CD14-positive monocyte (primary cell): ENCODE measurements at regions not wholly inside any gene's neighbourhood (a gene's known extent, or its start where the extent isn't known, plus 50 kb on each side); places are given as distances from the start of the nearest gene placed in this dataset.

ENCODE experiments used
- DNase-seq, 3 donors: peaks; one replicate each; pipeline ENCODE4 v3.0.0-alpha.2; 2011 to 2022
- H2AFZ ChIP-seq: 2 replicates; pipeline ENCODE4 v1.6.0; 2012; ENCODE audit warnings: mild to moderate bottlenecking, low read depth, low read length, inconsistent platforms; ENCODE audit not compliant: insufficient read depth, poor library complexity, severe bottlenecking
- H3K27ac ChIP-seq, 2 donors: 1 replicate in 1 of 2; 2 replicates in 1 of 2; pipeline ENCODE4 v1.5.1; 2012 to 2013; ENCODE audit warnings: low read length in 2 of 2, control low read depth in 1 of 2, inconsistent platforms in 1 of 2, low read depth in 1 of 2, mild to moderate bottlenecking in 1 of 2
- H3K27me3 ChIP-seq, 2 donors: one replicate each; pipeline versions ENCODE4 v1.6.0 to v1.6.1; 2011 to 2013; ENCODE audit warnings: low read length in 2 of 2; ENCODE audit not compliant: control insufficient read depth in 2 of 2, insufficient read depth in 2 of 2
- H3K36me3 ChIP-seq, 2 donors: replicated peaks in 1 of 2; 1 replicate in 1 of 2; 2 replicates in 1 of 2; pipeline versions ENCODE4 v1.5.1 to v1.6.1; 2012 to 2013; ENCODE audit warnings: low read length in 2 of 2, control low read depth in 1 of 2, inconsistent platforms in 1 of 2, mild to moderate bottlenecking in 1 of 2; ENCODE audit not compliant: insufficient read depth in 2 of 2, control insufficient read depth in 1 of 2
- H3K4me1 ChIP-seq, 2 donors: 1 replicate in 1 of 2; 2 replicates in 1 of 2; pipeline versions ENCODE4 v1.5.1 to v1.6.1; 2012 to 2013; ENCODE audit warnings: low read length in 2 of 2, control low read depth in 1 of 2, inconsistent platforms in 1 of 2, mild to moderate bottlenecking in 1 of 2, moderate library complexity in 1 of 2; ENCODE audit not compliant: insufficient read depth in 2 of 2, control insufficient read depth in 1 of 2
- H3K4me2 ChIP-seq: replicated peaks from 2 replicates; pipeline ENCODE3; 2012; ENCODE audit warnings: low read length, moderate library complexity, mild to moderate bottlenecking; ENCODE audit not compliant: poor library complexity, severe bottlenecking; ENCODE audit errors: extremely low read depth
- H3K4me3 ChIP-seq, 3 experiments: fragments of 200-600 bp in 1 of 3; sonication (generic) in 1 of 3; replicated peaks in 1 of 3; 1 replicate in 2 of 3; 2 replicates in 1 of 3; pipeline ENCODE4 v1.5.1; 2011 to 2013; ENCODE audit warnings: low read length in 3 of 3, mild to moderate bottlenecking in 3 of 3, control low read depth in 2 of 3, low read depth in 2 of 3, inconsistent platforms in 1 of 3, moderate library complexity in 1 of 3
- H3K79me2 ChIP-seq: 2 replicates; pipeline ENCODE4 v1.6.0; 2012; ENCODE audit warnings: mild to moderate bottlenecking, control low read depth, inconsistent platforms, low read length, moderate library complexity; ENCODE audit not compliant: insufficient read depth
- H3K9ac ChIP-seq: 2 replicates; pipeline ENCODE4 v1.6.0; 2017; ENCODE audit warnings: low read length, mild to moderate bottlenecking; ENCODE audit not compliant: insufficient read depth, poor library complexity, severe bottlenecking
- H3K9me3 ChIP-seq, 2 donors: replicated peaks in 1 of 2; 1 replicate in 1 of 2; 2 replicates in 1 of 2; pipeline versions ENCODE4 v1.5.1 to v1.6.1; 2012 to 2013; ENCODE audit warnings: low read length in 2 of 2, control low read depth in 1 of 2; ENCODE audit not compliant: control insufficient read depth in 1 of 2, insufficient read depth in 1 of 2
- H4K20me1 ChIP-seq: 2 replicates; pipeline ENCODE4 v1.6.0; 2012; ENCODE audit warnings: mild to moderate bottlenecking, low read length, control low read depth, moderate library complexity; ENCODE audit not compliant: insufficient read depth
- H3K27ac Mint-ChIP-seq, 7 donors: one replicate each; pipeline ENCODE4 v1.8.0; 2020; ENCODE audit warnings: mild to moderate bottlenecking in 7 of 7, mixed read lengths in 7 of 7, moderate library complexity in 6 of 7, inconsistent platforms in 2 of 7
- H3K27me3 Mint-ChIP-seq, 3 donors: one replicate each; pipeline ENCODE4 v1.8.0; 2021 to 2022; ENCODE audit warnings: low read depth in 3 of 3, mild to moderate bottlenecking in 3 of 3, mixed read lengths in 3 of 3, moderate library complexity in 3 of 3, inconsistent platforms in 1 of 3
- H3K36me3 Mint-ChIP-seq, 2 donors: one replicate each; pipeline ENCODE4 v1.8.0; 2020; ENCODE audit warnings: mixed read lengths in 2 of 2, inconsistent platforms in 1 of 2, mild to moderate bottlenecking in 1 of 2
- H3K4me1 Mint-ChIP-seq: one replicate; pipeline ENCODE4 v1.8.0; 2020; ENCODE audit warnings: mild to moderate bottlenecking, mixed read lengths
- H3K4me3 Mint-ChIP-seq, 2 donors: one replicate each; pipeline ENCODE4 v1.8.0; 2020; ENCODE audit warnings: mild to moderate bottlenecking in 2 of 2, mixed read lengths in 2 of 2, moderate library complexity in 1 of 2
- H3K9me3 Mint-ChIP-seq, 7 donors: one replicate each; pipeline ENCODE4 v1.8.0; 2020 to 2022; ENCODE audit warnings: mixed read lengths in 7 of 7, mild to moderate bottlenecking in 6 of 7, moderate library complexity in 6 of 7, inconsistent platforms in 2 of 7
- WGBS: methylation state at CpG from one replicate; pipeline ENCODE4 v1.1.5; 2013; ENCODE audit warnings: missing lambda C conversion rate; ENCODE audit not compliant: insufficient coverage; 5-methylcytosine and 5-hydroxymethylcytosine counted together
- intact Hi-C, 2 donors: fragments of 100-400 bp; cut with micrococcal nuclease; formaldehyde crosslinking; loops; one replicate each; pipeline versions ENCODE4 v1.15.0 to v1.15.1; 2023
- TF ChIP-seq, protein P1 (sequence below): fragments of 200-600 bp; IDR thresholded peaks from one replicate; pipeline ENCODE4 v1.8.0; 2022; ENCODE audit warnings: antibody characterized with exemption, mild to moderate bottlenecking

GRCh38 chr2:117055499-117056375, 758.8 kb upstream of the DDX18 start:
- Mint-ChIP-seq H3K27me3 (peaks cover 0 to 2% (median 0%) of the 10 kb centered on the region in 3 donors), H3K4me1 (no peaks in the 10 kb centered on the region), H3K36me3 (no peaks in the 10 kb centered on the region), H3K9me3 (peaks cover 6 to 21% (median 12%) of the 10 kb centered on the region in 7 donors), H3K27ac (no peak overlapping the region), H3K4me3 (no peak overlapping the region)
- 86% methylated on average over 53 of the region's 59 CpGs for WGBS
- no peak overlapping the region for H2AFZ ChIP-seq
- H3K79me2 ChIP-seq: no peaks in the 10 kb centered on the region
- intact Hi-C loops: no loop called here
- peaks cover 16 to 23% of the 10 kb centered on the region in 2 donors for H3K9me3 ChIP-seq
- TF ChIP-seq, protein P1, sequence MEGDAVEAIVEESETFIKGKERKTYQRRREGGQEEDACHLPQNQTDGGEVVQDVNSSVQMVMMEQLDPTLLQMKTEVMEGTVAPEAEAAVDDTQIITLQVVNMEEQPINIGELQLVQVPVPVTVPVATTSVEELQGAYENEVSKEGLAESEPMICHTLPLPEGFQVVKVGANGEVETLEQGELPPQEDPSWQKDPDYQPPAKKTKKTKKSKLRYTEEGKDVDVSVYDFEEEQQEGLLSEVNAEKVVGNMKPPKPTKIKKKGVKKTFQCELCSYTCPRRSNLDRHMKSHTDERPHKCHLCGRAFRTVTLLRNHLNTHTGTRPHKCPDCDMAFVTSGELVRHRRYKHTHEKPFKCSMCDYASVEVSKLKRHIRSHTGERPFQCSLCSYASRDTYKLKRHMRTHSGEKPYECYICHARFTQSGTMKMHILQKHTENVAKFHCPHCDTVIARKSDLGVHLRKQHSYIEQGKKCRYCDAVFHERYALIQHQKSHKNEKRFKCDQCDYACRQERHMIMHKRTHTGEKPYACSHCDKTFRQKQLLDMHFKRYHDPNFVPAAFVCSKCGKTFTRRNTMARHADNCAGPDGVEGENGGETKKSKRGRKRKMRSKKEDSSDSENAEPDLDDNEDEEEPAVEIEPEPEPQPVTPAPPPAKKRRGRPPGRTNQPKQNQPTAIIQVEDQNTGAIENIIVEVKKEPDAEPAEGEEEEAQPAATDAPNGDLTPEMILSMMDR: no peak
- no peaks in the 10 kb centered on the region for H3K4me1 ChIP-seq
- no peaks in the 10 kb centered on the region for H3K36me3 ChIP-seq
- no peaks in the 10 kb centered on the region for H4K20me1 ChIP-seq
- no peak overlapping the region for H3K27ac ChIP-seq
- no peak for DNase-seq
- H3K9ac ChIP-seq: no peak overlapping the region
- no peak overlapping the region for H3K4me2 ChIP-seq
- no peak overlapping the region for H3K4me3 ChIP-seq
- no peaks in the 10 kb centered on the region for H3K27me3 ChIP-seq

GRCh38 chr2:117056376-117056748, 758.1 kb upstream of the DDX18 start:
- Mint-ChIP-seq H3K4me3 (no peak overlapping the region), H3K27ac (no peak overlapping the region), H3K9me3 (peaks cover 6 to 21% (median 12%) of the 10 kb centered on the region in 7 donors), H3K27me3 (peaks cover 0 to 2% (median 0%) of the 10 kb centered on the region in 3 donors), H3K4me1 (no peaks in the 10 kb centered on the region), H3K36me3 (no peaks in the 10 kb centered on the region)
- no peaks in the 10 kb centered on the region for H3K36me3 ChIP-seq
- H3K79me2 ChIP-seq: no peaks in the 10 kb centered on the region
- no peaks in the 10 kb centered on the region for H3K27me3 ChIP-seq
- WGBS: 89% methylated on average over 3 of the region's 4 CpGs
- H4K20me1 ChIP-seq: no peaks in the 10 kb centered on the region
- H3K9me3 ChIP-seq: peaks cover 16 to 23% of the 10 kb centered on the region in 2 donors
- H3K4me1 ChIP-seq: no peaks in the 10 kb centered on the region
- no peak for DNase-seq
- no peak overlapping the region for H3K4me3 ChIP-seq
- TF ChIP-seq, protein P1: no peak
- H3K27ac ChIP-seq: no peak overlapping the region
- intact Hi-C loops: no loop called here
- no peak overlapping the region for H3K9ac ChIP-seq
- H3K4me2 ChIP-seq: no peak overlapping the region
- no peak overlapping the region for H2AFZ ChIP-seq
